HUES6 (cell line): ENCODE measurements at regions not wholly inside any gene's neighbourhood (a gene's known extent, or its start where the extent isn't known, plus 50 kb on each side); places are given as distances from the start of the nearest gene placed in this dataset.

Experiments
- H3K27ac ChIP-seq: 2 replicates; pipeline ENCODE4 v1.7.0; 2013; ENCODE audit warnings: low read depth, mild to moderate bottlenecking, low read length, inconsistent platforms
- H3K27me3 ChIP-seq: 2 replicates; pipeline ENCODE4 v1.6.1; 2013; ENCODE audit warnings: low read length; ENCODE audit not compliant: control insufficient read depth, insufficient read depth
- H3K36me3 ChIP-seq: 2 replicates; pipeline ENCODE4 v1.6.1; 2013; ENCODE audit warnings: low read length; ENCODE audit not compliant: control insufficient read depth, insufficient read depth
- H3K4me1 ChIP-seq: 2 replicates; pipeline ENCODE4 v1.6.1; 2013; ENCODE audit warnings: low read length; ENCODE audit not compliant: control insufficient read depth, insufficient read depth
- H3K4me3 ChIP-seq: 2 replicates; pipeline ENCODE4 v1.5.1; 2013; ENCODE audit warnings: low read depth, low read length
- H3K9ac ChIP-seq: one replicate; pipeline ENCODE4 v1.6.1; 2013; ENCODE audit warnings: mild to moderate bottlenecking, low read length
- H3K9me3 ChIP-seq: 2 replicates; pipeline ENCODE4 v1.6.1; 2013; ENCODE audit warnings: low read depth, low read length; ENCODE audit not compliant: control insufficient read depth, insufficient read depth

DNA sequence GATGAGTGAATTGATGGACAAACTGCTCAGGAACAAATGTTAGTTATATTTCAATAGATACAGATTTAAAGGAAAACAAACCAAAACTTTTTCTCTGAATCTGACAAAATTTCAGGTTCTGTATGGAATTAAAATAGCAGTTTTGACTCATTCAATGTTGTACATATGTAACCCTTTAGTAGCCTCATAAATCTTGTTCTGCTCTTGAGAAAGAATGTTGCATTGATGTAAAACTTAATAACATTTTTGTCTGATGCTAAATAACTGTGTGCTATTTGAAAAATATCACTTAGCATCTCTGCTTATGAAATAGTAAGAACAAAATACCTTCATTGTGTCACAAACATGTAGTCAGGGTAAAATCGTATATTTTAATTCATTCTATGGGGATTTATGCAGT lies 168.9 kb upstream of the NOVA1 start:
- Histone ChIP-seq H3K4me1 (peaks cover 5% of the 10 kb centered on the region; the same call in 1 of the 2 replicates), H3K27me3 (no peaks in the 10 kb centered on the region), H3K27ac (no peak overlapping the region), H3K36me3 (no peaks in the 10 kb centered on the region), H3K4me3 (no peak overlapping the region), H3K9ac (no peak overlapping the region), H3K9me3 (no peaks in the 10 kb centered on the region)

DNA sequence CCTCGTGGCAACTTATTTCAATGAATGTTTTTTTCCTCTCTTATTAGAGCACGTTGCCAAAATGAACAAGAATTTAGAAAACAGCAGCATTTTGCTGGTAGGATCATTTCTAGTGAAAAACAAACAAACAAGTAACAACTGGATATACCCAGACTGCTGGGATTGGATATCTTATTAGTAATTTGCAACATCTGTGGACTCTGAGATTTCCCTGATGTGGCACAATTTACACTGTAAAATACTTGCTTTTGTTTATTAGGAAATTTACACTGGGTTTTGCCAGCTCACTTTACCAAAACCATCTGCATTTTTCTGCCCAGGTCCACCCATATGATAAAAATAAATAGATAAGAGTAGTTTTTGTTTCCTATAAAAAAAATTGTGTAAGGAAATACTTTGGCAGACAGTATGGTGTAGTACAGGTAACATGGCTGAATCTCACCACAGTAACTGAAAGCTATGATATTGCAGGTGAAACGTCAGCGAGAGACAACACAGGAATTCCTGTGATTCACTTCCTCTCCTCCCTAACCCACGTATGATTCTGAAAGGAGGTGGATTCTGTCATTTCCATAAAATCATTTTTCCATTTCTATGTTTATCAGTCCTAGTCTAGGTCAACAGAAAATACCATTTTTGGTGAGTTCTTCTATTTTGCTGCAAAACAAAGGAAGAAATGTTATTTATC lies 176.2 kb upstream of the NOVA1 start:
- Histone ChIP-seq H3K36me3 (no peaks in the 10 kb centered on the region), H3K9ac (no peak overlapping the region), H3K27me3 (no peaks in the 10 kb centered on the region), H3K27ac (no peak overlapping the region), H3K4me1 (peaks cover 14% of the 10 kb centered on the region), H3K4me3 (no peak overlapping the region), H3K9me3 (no peaks in the 10 kb centered on the region)

DNA sequence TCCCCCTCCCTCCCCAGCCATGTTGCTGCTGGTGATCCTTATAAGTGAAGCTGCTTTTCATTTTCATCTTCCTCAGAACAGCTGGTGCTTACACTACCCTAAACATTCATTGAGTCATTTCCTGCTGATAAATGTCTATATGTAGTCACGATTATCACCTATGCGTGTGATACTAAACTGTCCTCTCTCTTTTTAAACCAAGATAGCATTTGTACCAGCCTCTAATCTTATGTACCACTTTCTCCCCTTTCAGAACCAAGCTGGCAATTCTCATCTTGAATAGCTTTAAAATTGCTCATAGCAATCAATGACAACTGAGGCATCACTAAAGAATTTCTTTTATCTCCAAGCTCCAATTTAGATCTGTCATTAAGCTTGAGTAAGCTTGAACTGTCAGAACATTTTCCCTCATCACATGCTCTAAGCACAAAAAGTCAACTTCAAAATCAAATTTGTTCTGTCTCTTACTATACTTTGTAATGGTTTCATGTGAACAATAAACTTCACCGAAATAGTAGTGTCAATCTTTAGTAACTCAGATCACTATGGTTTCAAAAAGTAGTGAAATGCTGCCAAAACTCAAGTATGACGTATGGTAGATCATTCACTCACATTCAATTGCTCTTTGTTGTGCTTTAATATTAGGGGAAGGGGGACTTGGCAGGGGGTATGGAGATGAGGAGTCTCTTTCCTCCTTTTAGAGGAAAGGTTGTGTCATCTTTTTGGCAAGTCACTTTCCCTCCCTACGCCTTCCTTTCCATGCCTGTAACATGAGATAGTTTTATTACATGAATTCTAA lies 178.1 kb upstream of the NOVA1 start:
- Histone ChIP-seq H3K36me3 (no peaks in the 10 kb centered on the region), H3K4me1 (peaks cover 14% of the 10 kb centered on the region), H3K9ac (no peak overlapping the region), H3K27ac (no peak overlapping the region), H3K27me3 (no peaks in the 10 kb centered on the region), H3K9me3 (no peaks in the 10 kb centered on the region), H3K4me3 (no peak overlapping the region)

DNA sequence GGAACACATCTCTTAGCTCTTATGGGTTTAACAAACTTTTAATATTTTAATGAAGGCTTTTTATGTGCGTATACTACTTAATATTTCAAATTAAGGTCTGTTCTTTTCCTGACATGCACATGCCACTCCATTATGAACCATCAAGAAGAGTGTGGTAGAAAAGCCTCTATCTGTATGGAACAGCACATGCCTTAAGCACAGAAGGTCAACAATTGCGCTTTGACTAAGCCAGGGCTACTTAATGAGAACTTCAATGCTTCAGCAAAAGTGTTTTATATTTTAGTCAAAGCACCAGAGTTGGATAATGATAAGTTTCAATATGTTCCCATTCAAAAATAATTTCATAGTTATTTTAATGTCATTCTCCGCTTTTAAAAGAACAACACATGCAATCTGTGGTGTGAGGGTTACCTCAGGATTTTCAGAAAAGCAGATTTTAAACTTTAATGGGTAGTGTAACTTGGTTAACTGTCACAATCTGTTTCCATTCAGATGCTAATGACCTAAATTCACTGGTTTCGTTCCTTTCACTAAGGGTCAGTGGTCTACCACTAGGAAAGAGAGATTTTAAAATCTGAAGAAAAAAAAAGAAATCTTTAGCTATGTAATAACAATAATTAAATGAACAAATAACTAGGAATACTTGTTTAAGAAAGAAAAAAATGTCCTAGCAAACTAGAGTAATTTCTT lies 193.4 kb upstream of the NOVA1 start:
- no peaks in the 10 kb centered on the region for H3K9me3 ChIP-seq

DNA sequence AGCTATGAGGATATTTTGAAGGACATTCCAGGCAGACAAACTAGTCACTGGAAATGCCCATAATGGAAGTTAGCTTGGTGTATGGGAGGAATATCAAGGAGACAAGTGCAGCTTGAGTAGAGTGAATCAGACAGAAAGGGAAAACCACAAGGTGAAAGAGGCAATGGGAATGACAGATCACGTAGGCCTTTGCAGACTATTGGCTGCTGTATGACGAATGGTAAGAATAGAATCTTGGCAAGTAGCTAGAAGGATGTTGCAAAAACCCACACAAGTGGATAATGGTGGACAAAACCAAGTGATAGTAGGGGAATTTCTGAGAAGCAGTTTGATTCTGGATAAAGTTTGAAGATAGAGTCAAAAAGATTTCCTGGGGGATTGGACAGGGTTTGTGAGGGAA lies 196.9 kb upstream of the NOVA1 start:
- no peak overlapping the region for H3K9ac ChIP-seq
- H3K27ac ChIP-seq: no peak overlapping the region
- no peak overlapping the region for H3K4me3 ChIP-seq
- no peaks in the 10 kb centered on the region for H3K27me3 ChIP-seq
- H3K9me3 ChIP-seq: no peaks in the 10 kb centered on the region
- peaks cover 26% of the 10 kb centered on the region for H3K4me1 ChIP-seq
- no peaks in the 10 kb centered on the region for H3K36me3 ChIP-seq

More for the DNA sequence above, 193.4 kb upstream of the NOVA1 start:
- H3K27me3 ChIP-seq: no peaks in the 10 kb centered on the region
- H3K9ac ChIP-seq: no peak overlapping the region
- peak overlapping the region; percentile 39; the same call in 1 of the 2 replicates for H3K27ac ChIP-seq
- no peaks in the 10 kb centered on the region for H3K36me3 ChIP-seq
- H3K4me1 ChIP-seq: peaks cover 26% of the 10 kb centered on the region
- peak overlapping the region; percentile 35 for H3K4me3 ChIP-seq

DNA sequence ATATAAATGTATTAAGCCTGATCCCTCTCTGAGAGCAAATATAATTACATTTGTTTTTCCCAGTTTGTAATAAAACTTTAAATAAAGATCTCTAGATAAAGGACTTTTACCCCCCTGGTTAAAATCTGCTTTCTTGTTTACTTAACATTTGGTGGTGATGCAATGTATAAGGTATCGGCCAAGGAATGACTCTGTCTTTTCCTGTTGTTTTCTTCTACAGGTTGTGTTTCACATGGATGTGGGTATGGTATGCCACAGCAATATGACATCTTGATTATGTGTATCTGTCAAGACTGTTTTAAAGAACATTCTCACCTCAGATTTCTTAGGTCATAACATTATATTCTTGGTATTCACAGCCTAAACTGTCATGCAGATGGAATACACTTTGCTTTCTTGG lies 210.6 kb upstream of the NOVA1 start:
- no peaks in the 10 kb centered on the region for H3K27me3 ChIP-seq
- H3K27ac ChIP-seq: no peak overlapping the region
- H3K4me3 ChIP-seq: no peak overlapping the region
- H3K36me3 ChIP-seq: no peaks in the 10 kb centered on the region
- no peaks in the 10 kb centered on the region for H3K4me1 ChIP-seq
- peaks cover 3% of the 10 kb centered on the region; the same call in 1 of the 2 replicates for H3K9me3 ChIP-seq
- no peak overlapping the region for H3K9ac ChIP-seq

DNA sequence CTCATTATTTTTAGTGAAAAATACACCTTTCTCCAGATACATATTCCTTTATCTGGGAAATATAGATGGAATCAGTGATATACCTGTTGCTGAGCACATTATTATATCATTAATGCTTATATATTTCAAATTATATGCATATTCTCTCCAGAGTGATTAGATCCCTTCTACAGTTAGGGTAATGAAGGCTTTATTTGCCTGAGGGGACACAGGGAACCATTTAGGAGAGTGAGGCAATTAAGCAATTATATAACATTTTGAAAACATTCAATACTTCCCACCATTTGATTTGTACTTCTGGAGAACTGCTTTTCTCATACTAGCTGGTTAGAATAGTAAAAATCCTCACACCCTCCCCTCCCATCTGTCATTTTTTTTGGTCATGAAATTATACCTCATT lies 212.8 kb upstream of the NOVA1 start:
- no peaks in the 10 kb centered on the region for H3K4me1 ChIP-seq
- no peaks in the 10 kb centered on the region for H3K36me3 ChIP-seq
- H3K9me3 ChIP-seq: no peaks in the 10 kb centered on the region
- no peak overlapping the region for H3K4me3 ChIP-seq
- no peak overlapping the region for H3K9ac ChIP-seq
- H3K27ac ChIP-seq: no peak overlapping the region
- H3K27me3 ChIP-seq: no peaks in the 10 kb centered on the region

DNA sequence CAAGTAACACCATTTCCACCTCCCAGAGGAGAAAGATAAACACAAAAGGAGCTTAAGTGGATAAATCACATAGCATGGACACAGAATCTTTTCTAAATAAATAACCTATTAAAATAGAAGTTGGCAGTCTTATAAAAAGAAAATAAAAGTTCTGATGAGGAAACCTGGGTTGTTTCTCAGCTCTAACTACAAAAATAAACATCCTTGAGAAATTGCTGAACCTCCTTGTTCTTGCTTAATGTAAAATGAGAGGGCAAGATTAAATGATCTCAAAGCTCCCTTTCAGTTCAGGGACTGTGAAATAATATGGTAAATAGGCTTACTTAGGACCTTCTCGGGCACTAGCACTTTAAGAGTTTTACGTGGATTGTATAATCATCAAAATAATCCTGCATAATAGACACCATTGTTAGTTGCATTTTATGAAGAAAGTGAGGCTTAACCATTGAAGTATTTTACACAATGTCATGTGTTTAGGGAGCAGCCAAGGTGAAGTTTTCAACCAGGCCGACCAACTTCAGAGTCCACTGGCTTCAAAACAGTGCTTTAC lies 214.0 kb upstream of the NOVA1 start:
- H3K9ac ChIP-seq: no peak overlapping the region
- H3K4me1 ChIP-seq: no peaks in the 10 kb centered on the region
- H3K4me3 ChIP-seq: no peak overlapping the region
- no peaks in the 10 kb centered on the region for H3K9me3 ChIP-seq
- no peaks in the 10 kb centered on the region for H3K27me3 ChIP-seq
- H3K36me3 ChIP-seq: no peaks in the 10 kb centered on the region
- no peak overlapping the region for H3K27ac ChIP-seq

DNA sequence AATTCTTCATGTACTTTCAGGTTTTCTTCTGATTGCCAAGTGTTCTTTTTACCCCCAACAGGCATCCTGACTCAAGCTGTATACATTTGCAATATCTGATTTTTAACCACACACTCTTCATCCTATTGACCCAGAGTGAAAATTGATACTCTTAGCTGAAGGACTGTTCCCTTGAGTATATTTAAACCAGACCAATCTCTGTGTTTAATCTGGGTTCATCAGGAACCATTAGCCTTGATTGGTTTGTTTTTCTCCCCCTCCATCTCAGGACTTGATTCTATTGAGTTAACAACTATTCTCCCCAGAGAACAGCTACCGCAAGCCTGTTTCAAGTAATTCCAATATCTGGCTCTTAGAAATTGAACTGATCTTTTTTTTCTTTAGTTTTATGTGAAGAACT lies 222.3 kb upstream of the NOVA1 start:
- Histone ChIP-seq H3K4me1 (no peaks in the 10 kb centered on the region), H3K27me3 (no peaks in the 10 kb centered on the region), H3K4me3 (no peak overlapping the region), H3K9me3 (no peaks in the 10 kb centered on the region), H3K36me3 (no peaks in the 10 kb centered on the region), H3K27ac (no peak overlapping the region), H3K9ac (no peak overlapping the region)

DNA sequence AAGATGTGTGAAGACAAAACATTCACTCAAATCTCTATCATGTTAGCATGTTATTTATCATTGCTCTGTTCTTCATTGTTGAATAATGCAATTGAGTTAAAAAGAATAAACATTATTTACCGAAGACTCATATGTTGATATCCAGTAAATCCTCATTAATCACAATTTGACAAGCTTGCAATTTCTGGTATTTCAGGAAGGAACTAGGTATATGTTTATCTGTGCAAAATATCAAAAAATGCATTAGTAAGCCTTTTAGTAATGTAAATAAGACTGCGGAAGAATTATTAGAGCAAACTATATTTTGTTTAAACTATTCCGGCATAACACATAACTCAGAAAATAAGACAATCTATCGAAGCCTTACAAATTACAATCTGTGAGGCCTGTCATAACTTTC lies 222.7 kb upstream of the NOVA1 start:
- Histone ChIP-seq H3K27ac (no peak overlapping the region), H3K9ac (no peak overlapping the region), H3K4me3 (no peak overlapping the region), H3K4me1 (no peaks in the 10 kb centered on the region), H3K9me3 (no peaks in the 10 kb centered on the region), H3K27me3 (no peaks in the 10 kb centered on the region), H3K36me3 (no peaks in the 10 kb centered on the region)

DNA sequence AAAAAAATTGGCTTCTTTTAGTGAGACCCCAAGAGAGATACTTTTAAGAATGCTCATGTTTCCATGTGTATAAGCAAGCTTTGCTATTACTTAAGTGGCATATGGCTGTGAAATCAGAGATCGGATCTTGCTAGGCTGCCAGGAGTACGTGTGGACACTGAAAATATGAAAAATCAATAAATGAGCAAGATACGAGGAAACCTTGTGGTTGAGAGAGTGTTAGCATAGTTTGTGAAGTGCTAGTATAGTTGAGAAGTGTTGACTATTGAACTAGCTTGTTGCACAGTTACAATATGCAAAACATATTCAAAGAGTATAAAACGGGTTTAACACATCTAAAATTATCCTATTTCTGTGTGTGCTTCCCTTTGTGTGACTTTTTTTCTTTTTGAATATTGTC lies 230.9 kb upstream of the NOVA1 start:
- Histone ChIP-seq H3K27ac (no peak overlapping the region), H3K27me3 (no peaks in the 10 kb centered on the region), H3K9ac (no peak overlapping the region), H3K4me1 (no peaks in the 10 kb centered on the region), H3K36me3 (no peaks in the 10 kb centered on the region), H3K9me3 (no peaks in the 10 kb centered on the region), H3K4me3 (no peak overlapping the region)
